ENCODE measurements at regions not wholly inside any gene's neighbourhood (a gene's known extent, or its start where the extent isn't known, plus 50 kb on each side); places are given as distances from the start of the nearest gene placed in this dataset.

DNA sequence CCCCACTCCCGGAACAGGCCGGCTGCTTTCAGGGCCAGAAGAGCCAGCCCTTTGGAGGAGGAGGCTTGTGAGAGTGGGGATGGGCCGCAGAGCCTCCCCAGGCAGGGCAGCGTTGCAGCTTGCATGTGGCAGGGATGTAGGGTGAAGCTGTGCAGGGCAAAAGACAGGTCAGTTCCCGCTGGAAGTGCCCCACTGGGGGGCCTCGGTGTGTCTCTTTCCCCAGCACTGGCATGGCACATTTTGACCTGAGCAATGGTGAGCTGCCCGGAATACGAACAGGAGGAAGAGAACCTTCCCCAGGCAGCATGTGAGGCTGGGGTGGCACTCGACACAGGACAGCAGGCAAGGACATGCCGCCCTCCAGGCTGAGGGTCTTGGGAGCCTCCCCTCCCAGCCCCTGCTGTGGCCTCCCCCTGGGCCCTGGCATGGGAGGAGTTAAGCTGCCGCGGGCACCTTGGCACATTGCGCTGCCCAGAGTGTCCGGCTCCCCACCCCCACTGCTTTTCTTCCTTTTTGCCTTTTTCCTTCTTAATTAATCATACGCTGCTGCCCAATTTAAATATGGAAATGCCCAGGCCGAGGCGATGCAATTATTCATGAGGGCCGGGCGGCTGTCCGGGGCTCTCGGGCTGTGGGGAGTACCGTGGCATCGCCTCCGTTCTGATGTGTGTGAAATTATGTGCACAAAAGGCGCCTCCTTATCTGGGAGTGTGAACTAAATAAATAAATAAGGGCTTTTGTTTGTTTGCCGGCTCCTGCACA, 76.0 kb upstream of the WNT7B start:
- peak in 2 of 4 donors; percentile 41 to 51 for TF ChIP-seq POLR2AphosphoS5 (IDR thresholded peaks at IDR 0.05)
- TF ChIP-seq CTCF (IDR thresholded peaks at IDR 0.05): no peak
- no peak for TF ChIP-seq POLR2A (IDR thresholded peaks at IDR 0.05)
